Panc1 (cell line): ENCODE measurements at regions not wholly inside any gene's neighbourhood (a gene's known extent, or its start where the extent isn't known, plus 50 kb on each side); places are given as distances from the start of the nearest gene placed in this dataset.

Experiments used
- CTCF ChIP-seq: fragments of 450-650 bp; IDR thresholded peaks from 2 replicates; pipeline ENCODE4 v1.5.1; 2017; ENCODE audit warnings: mild to moderate bottlenecking
- POLR2AphosphoS5 ChIP-seq: IDR thresholded peaks from 2 replicates; pipeline ENCODE4 v1.6.1; 2012; ENCODE audit warnings: mild to moderate bottlenecking, low read depth, low read length, moderate library complexity

- no peak for TF ChIP-seq CTCF
- TF ChIP-seq POLR2AphosphoS5 = no peak
Observed at GRCh38 chr2:199144546-199144945, 313.2 kb downstream of the SATB2 start.
